RCC 7860 (cell line): ENCODE measurements at regions not wholly inside any gene's neighbourhood (a gene's known extent, or its start where the extent isn't known, plus 50 kb on each side); places are given as distances from the start of the nearest gene placed in this dataset.

Experiments used
- DNase-seq: peaks from one replicate; pipeline ENCODE4 v3.0.0-alpha.2; 2015; ENCODE audit warnings: low spot score
- FAIRE-seq: peaks from 2 replicates; lab custom pipeline; 2012; peaks lifted over from hg19 to GRCh38; lab: Jason Lieb, UNC

- DNase-seq (no peak), FAIRE-seq (no peak)
Observed at GRCh38 chr16:79303959-79304387, 296.6 kb downstream of the MAF start.

- FAIRE-seq: no peak
- no peak for DNase-seq
Observed at GRCh38 chr16:79303206-79303605, 297.3 kb downstream of the MAF start.

GRCh38 chr16:79302731-79303130, 297.8 kb downstream of the MAF start:
- FAIRE-seq (no peak), DNase-seq (no peak)

- FAIRE-seq (no peak), DNase-seq (no peak)
Observed at GRCh38 chr16:79301051-79301450, 299.5 kb downstream of the MAF start.

- no peak for FAIRE-seq
- no peak for DNase-seq
Observed at GRCh38 chr16:79298894-79299799, 301.4 kb downstream of the MAF start.

- no peak for DNase-seq
- FAIRE-seq: no peak
Observed at GRCh38 chr16:79298476-79298875, 302.1 kb downstream of the MAF start.

- FAIRE-seq (no peak), DNase-seq (no peak)
Observed at GRCh38 chr16:79297805-79298204, 302.7 kb downstream of the MAF start.

- no peak for DNase-seq
- FAIRE-seq: no peak
Observed at GRCh38 chr16:79297296-79297695, 303.2 kb downstream of the MAF start.

- DNase-seq: no peak
- FAIRE-seq: no peak
Observed at GRCh38 chr16:79296491-79296890, 304.0 kb downstream of the MAF start.

GRCh38 chr16:79295746-79296145, 304.8 kb downstream of the MAF start:
- FAIRE-seq (no peak), DNase-seq (no peak)

- FAIRE-seq (no peak), DNase-seq (no peak)
Observed at GRCh38 chr16:79295162-79295561, 305.4 kb downstream of the MAF start.

- DNase-seq (no peak), FAIRE-seq (no peak)
Observed at GRCh38 chr16:79294568-79294967, 306.0 kb downstream of the MAF start.

GRCh38 chr16:79293836-79294460, 306.6 kb downstream of the MAF start:
- no peak for FAIRE-seq
- no peak for DNase-seq

GRCh38 chr16:79288066-79288465, 312.5 kb downstream of the MAF start:
- FAIRE-seq (no peak), DNase-seq (no peak)

- no peak for DNase-seq
Observed at GRCh38 chr16:79287424-79287917, 313.1 kb downstream of the MAF start.

GRCh38 chr16:79286646-79287423, 313.7 kb downstream of the MAF start:
- DNase-seq (no peak), FAIRE-seq (no peak)

More at GRCh38 chr16:79287424-79287917, 313.1 kb downstream of the MAF start:
- FAIRE-seq: no peak

- FAIRE-seq (no peak), DNase-seq (no peak)
Observed at GRCh38 chr16:79284766-79285165, 315.8 kb downstream of the MAF start.

- DNase-seq (no peak), FAIRE-seq (no peak)
Observed at GRCh38 chr16:79283578-79283977, 317.0 kb downstream of the MAF start.

GRCh38 chr16:79282806-79283205, 317.7 kb downstream of the MAF start:
- no peak for DNase-seq
- no peak for FAIRE-seq

- FAIRE-seq: no peak
Observed at GRCh38 chr16:79278506-79278905, 322.0 kb downstream of the MAF start.

GRCh38 chr16:79276501-79276900, 324.0 kb downstream of the MAF start:
- no peak for FAIRE-seq
- DNase-seq: no peak

More at GRCh38 chr16:79278506-79278905, 322.0 kb downstream of the MAF start:
- no peak for DNase-seq
